ENCODE measurements at regions not wholly inside any gene's neighbourhood (a gene's known extent, or its start where the extent isn't known, plus 50 kb on each side); places are given as distances from the start of the nearest gene placed in this dataset.

- TF ChIP-seq CTCF (IDR thresholded peaks at IDR 0.05; ENCODE audit: low read depth, low read length, poor library complexity, severe bottlenecking) (no peak), EZH2phosphoT487 (IDR thresholded peaks at IDR 0.05; ENCODE audit: borderline replicate concordance, low read length) (no peak)
Measured at GRCh38 chr12:22794017-22794416, 169.0 kb downstream of the ETNK1 start.
